Hypothalamus (tissue), 51 donors: ENCODE measurements at regions not wholly inside any gene's neighbourhood (a gene's known extent, or its start where the extent isn't known, plus 50 kb on each side); places are given as distances from the start of the nearest gene placed in this dataset.

Source experiments
- DNase-seq, 51 donors: peaks; one replicate each; lab custom pipeline; 2025; lab: John Stamatoyannopoulos, UW

- no peak for DNase-seq
Observed at GRCh38 chr6:113120582-113121285, 736.4 kb upstream of the MARCKS start.

- DNase-seq = no peak
Observed at GRCh38 chr6:113121571-113121970, 735.6 kb upstream of the MARCKS start.

GRCh38 chr6:113122060-113122459 lies 735.1 kb upstream of the MARCKS start:
- peak in 1 of 51 donors; percentile 1 for DNase-seq

- no peak for DNase-seq
Observed at GRCh38 chr6:113125626-113126025, 731.5 kb upstream of the MARCKS start.

- DNase-seq = no peak
Observed at GRCh38 chr6:113127786-113128419, 729.2 kb upstream of the MARCKS start.

GRCh38 chr6:113128661-113129060 lies 728.5 kb upstream of the MARCKS start:
- no peak for DNase-seq

- DNase-seq = no peak
Observed at GRCh38 chr6:113129991-113130390, 727.2 kb upstream of the MARCKS start.

- DNase-seq = peak in 8 of 51 donors; percentile 0 to 21 (median 2)
Observed at GRCh38 chr6:113137426-113137825, 719.7 kb upstream of the MARCKS start.

GRCh38 chr6:113140721-113141120 lies 716.4 kb upstream of the MARCKS start:
- no peak for DNase-seq

- no peak for DNase-seq
Observed at GRCh38 chr6:113141901-113142300, 715.2 kb upstream of the MARCKS start.

- no peak for DNase-seq
Observed at GRCh38 chr6:113142671-113143174, 714.4 kb upstream of the MARCKS start.

GRCh38 chr6:113143206-113143605 lies 713.9 kb upstream of the MARCKS start:
- DNase-seq = no peak

- no peak for DNase-seq
Observed at GRCh38 chr6:113144117-113144516, 713.0 kb upstream of the MARCKS start.

GRCh38 chr6:113146878-113147277 lies 710.3 kb upstream of the MARCKS start:
- DNase-seq = no peak

- no peak for DNase-seq
Observed at GRCh38 chr6:113147544-113147943, 709.6 kb upstream of the MARCKS start.

GRCh38 chr6:113148566-113148965 lies 708.6 kb upstream of the MARCKS start:
- DNase-seq = no peak

- no peak for DNase-seq
Observed at GRCh38 chr6:113149511-113149910, 707.6 kb upstream of the MARCKS start.

- no peak for DNase-seq
Observed at GRCh38 chr6:113160306-113161017, 696.7 kb upstream of the MARCKS start.

- no peak for DNase-seq
Observed at GRCh38 chr6:113161018-113161315, 696.2 kb upstream of the MARCKS start.

- DNase-seq = no peak
Observed at GRCh38 chr6:113162739-113163138, 694.4 kb upstream of the MARCKS start.

- no peak for DNase-seq
Observed at GRCh38 chr6:113168057-113168456, 689.1 kb upstream of the MARCKS start.

- no peak for DNase-seq
Observed at GRCh38 chr6:113169484-113169883, 687.7 kb upstream of the MARCKS start.
